HG03025 (cell line): ENCODE measurements at regions not wholly inside any gene's neighbourhood (a gene's known extent, or its start where the extent isn't known, plus 50 kb on each side); places are given as distances from the start of the nearest gene placed in this dataset.
"Not testable (repeated sequence)": the region's sequence is repeated elsewhere in the genome, so short reads cannot be mapped to it uniquely, and the experiment has no call there.

Experiments
- ATAC-seq: cut with Tn5 transposase; IDR thresholded peaks from one replicate; pipeline ENCODE4 v1.9.1; 2021; ENCODE audit warnings: mild to moderate bottlenecking, moderate library complexity; ENCODE audit not compliant: unreplicated experiment, low FRiP score

GRCh38 chr6:80959034-80959433 lies 793.4 kb downstream of the TENT5A start:
- ATAC-seq, result no peak

GRCh38 chr6:80956898-80957297 lies 795.6 kb downstream of the TENT5A start:
- no peak for ATAC-seq

GRCh38 chr6:80952479-80952878 lies 800.0 kb downstream of the TENT5A start:
- ATAC-seq, result not testable (repeated sequence)

DNA sequence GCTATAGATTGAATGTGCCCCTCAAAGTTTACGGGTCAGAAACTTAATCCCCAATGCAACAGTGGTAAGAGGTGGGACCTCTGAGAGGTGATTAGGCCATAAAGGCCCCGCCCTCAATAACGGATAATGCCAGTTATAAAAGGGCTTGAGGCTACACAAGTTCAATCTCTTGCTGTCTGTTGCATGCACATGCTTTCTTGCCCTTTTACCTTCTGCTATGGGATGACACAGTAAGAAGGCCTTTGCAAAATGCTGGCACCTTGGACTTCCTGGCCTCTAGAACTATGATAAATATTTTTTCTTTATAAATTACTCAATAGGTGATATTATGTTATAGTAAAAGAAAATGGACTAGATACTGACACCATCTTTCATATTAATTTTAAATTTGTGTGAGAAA lies 806.1 kb downstream of the TENT5A start:
- ATAC-seq, result no peak

DNA sequence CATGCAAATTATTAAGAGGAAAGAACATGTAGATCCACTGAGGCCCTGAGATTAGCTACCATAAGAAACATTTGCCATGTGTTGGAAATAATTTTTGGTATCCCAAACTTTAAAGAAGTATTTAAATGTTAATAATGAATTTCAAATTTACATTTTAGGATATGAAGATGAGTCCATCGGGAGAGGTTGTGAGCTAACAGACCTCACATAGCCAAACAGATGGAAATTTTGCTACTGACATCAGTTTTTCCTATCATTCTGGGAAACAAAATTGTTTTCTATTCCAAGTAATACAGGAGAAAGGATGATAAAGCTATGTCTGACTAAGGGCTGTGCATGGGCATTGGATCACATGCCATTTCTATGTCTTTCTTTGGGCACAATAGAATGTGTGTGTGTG lies 809.6 kb downstream of the TENT5A start:
- ATAC-seq, result no peak

- ATAC-seq, result no peak
These were observed 811.5 kb downstream of the TENT5A start for GRCh38 chr6:80940976-80941375.

GRCh38 chr6:80940571-80940970 lies 811.9 kb downstream of the TENT5A start:
- no peak for ATAC-seq

DNA sequence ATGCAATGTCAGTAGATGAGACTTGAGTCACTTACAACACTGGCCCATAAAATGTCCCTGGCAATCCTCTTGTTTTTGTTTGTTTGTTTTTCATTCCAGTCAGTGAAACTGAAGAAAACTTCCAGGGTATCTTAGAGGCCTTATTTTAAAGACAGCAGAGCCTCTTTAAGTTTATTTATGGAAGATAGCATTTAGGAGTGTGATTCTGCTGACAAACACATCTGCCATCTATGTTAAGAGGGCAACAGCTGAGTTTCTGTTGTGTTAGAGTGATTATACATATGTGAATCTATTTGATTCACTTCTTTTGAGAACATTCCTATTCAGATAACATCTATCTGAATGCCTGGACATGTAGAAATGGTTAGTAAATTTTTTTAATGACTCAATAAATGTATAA lies 812.6 kb downstream of the TENT5A start:
- ATAC-seq, result no peak

DNA sequence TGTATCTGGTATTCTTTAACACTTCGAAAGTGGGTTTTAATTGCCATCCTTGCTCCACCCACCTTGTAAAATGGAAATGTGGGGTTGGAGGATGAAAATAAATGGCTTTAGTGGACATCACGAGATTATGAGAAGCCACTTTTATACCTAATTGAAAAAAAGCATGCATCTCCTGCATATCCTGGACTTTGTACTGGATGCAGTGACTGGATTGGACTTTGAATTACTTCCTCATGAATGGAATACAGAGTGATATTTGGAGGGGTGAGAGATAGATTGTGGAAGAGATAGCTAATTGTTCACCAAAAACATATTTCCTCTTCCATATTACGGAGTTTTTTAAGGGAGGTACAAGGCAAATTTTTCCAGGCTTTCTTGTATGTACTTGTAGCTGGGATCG lies 813.0 kb downstream of the TENT5A start:
- no peak for ATAC-seq

DNA sequence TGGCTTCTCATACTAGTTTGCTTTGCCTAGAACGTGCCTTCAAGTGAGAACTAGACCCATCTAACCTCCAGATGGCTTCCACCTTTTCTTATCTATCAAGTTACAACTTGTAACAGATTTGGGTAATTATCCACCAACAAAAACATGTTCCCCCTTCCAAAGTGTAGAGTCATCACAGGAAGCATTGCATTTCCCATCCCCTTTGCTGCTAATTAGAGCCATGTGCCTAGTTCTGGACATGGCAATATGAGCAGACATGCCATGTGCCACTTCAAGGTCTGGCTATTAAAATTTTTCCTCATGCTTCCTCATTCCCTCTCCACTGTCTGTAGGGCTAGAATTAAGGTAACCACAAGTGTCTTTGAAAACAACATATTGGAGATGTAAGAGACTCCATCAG lies 814.4 kb downstream of the TENT5A start:
- no peak for ATAC-seq

DNA sequence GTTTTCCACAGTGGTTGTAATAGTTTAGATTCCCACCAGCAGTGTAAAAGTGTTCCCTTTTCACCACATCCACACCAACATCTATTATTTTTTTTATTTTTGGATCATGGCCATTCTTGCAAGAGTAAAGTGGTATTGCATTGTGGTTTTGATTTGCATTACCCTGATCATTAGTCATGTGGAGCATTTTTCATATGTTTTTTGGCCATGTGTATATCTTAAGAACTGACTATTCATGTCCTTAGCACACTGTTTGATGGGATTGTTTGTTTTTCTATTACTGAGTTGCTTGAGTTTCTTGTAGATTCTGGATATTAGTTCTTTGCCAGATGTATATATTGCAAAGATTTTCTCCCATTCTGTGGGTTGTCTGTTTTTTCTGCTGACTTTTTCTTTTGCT lies 820.1 kb downstream of the TENT5A start:
- ATAC-seq, result no peak

GRCh38 chr6:80930376-80930775 lies 822.1 kb downstream of the TENT5A start:
- ATAC-seq, result no peak

DNA sequence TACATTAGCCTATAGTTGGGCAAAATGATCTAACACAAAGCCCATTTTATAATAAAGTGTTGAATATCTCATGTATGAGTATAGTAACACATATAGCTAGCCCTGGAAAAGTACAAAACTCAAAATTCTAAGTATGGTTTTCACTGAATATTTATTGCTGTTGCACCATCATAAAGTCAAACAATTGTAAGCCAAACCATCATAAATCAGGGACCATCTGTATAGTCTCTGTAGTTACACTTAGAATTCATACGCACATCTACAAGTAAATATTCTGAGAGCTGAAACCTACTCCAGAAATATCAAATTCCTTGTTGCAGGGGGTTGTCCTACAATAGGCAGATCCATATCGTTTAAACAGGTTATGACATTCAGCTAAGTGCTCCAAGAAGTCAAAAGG lies 817.3 kb downstream of the BCKDHB start:
- ATAC-seq, result no peak

DNA sequence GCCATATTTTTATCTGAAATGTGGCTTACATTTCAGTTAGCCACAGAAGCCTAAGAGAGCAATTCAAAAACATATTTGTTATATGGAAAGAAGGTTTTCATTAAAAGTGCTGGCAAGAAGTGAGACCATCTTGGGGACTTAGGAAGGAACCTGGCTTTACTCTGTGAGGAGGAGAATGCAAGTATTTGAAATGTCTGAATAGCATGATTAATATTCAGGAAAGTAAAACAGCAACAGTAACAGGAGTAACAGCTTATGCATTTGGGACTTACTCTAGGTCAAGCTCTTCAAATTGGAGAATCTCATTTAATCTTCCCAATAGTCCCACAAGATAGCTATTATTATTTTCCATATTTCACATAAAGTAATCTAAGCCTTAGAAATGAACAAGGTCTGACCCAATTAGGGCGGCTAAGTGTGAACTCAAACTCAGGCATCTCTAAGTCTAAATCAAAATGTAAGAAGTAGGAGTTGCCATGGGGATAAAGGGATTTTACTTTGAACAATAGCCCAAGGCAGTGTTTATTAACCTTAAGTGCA lies 816.5 kb downstream of the BCKDHB start:
- no peak for ATAC-seq

DNA sequence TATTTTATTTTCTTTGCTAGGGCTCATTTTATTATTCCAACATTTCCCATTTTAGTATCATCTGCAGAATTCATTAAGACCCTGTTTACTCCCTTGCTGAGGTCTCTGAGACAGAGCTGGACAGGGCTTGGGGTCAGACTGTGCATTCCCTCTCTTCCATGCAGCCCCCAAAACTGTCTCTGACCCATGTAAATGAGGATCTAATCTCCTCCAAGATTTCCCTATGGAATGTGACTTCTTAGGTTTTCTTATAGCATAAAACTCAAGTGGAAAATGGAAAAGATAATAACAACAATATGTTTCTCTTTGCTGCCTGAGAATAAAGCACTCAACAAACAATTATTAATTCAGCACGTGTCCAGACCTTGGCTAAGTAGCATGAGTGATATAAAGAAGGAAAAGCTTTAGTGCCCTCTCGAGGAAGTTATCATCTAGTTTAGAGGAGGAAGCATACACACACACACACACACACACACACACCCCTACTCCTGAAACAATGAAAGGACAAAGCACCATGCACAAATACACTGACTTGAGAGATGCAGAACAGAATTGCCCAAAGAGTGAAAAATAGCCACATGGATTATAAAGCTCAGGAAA lies 815.5 kb downstream of the BCKDHB start:
- ATAC-seq, result no peak

DNA sequence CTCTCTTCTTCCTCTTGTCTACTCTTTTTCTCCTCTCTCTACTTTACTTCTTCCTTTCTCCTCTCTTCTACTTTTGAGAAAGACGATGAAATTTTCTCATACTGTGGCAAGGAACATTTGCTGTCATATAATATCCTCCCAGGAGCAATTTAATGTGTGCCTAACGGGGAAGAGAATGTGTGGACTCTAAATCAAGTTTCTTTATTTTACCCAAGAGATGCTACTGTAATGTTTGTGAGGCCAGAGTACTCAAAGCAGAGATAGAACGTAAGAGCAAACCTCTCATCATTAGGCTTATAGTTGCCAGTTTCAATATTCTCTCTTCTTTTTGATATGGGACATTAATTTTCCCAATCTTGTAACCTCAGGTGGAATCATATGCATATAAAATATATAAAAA lies 801.4 kb downstream of the BCKDHB start:
- ATAC-seq, result no peak

- no peak for ATAC-seq
These were observed 797.2 kb downstream of the BCKDHB start for GRCh38 chr6:80903711-80904110.

GRCh38 chr6:80886475-80886874 lies 780.0 kb downstream of the BCKDHB start:
- ATAC-seq, result no peak

DNA sequence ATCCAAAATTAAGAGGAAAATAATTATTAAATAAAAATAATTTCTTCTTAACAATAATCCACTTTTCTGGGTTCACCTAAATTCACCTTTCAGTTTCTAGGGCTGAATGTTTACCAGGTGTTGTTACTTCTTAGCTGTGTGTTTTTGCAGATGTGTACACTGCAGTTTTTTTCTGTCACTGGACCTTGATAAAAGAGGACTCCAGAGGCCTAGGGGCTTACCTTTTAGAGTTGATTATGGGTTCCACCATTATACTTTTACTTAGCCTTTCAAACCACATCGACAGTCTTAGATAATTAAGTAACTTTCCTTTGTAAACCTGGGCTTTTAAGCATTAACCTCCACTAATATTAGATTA lies 766.5 kb downstream of the BCKDHB start:
- no peak for ATAC-seq

- no peak for ATAC-seq
These were observed 765.9 kb downstream of the BCKDHB start for GRCh38 chr6:80872199-80872950.

GRCh38 chr6:80862756-80863155 lies 756.3 kb downstream of the BCKDHB start:
- no peak for ATAC-seq

GRCh38 chr6:80860107-80860506 lies 753.6 kb downstream of the BCKDHB start:
- ATAC-seq, result no peak
